NCI-H524 treated with DMSO at 0.1 percent for 48 hours (cell line): ENCODE measurements at regions not wholly inside any gene's neighbourhood (a gene's known extent, or its start where the extent isn't known, plus 50 kb on each side); places are given as distances from the start of the nearest gene placed in this dataset.
"Not testable (repeated sequence)": the region's sequence is repeated elsewhere in the genome, so short reads cannot be mapped to it uniquely, and the experiment has no call there.

Experiments used
- DNase-seq: peaks from one replicate; lab custom pipeline; 2025; lab: John Stamatoyannopoulos, UW

GRCh38 chr15:77896147-77897112 lies 181.1 kb downstream of the TBC1D2B start:
- not testable (repeated sequence) for DNase-seq

- no peak for DNase-seq
Observed at GRCh38 chr15:77895742-77896141, 181.8 kb downstream of the TBC1D2B start.

- not testable (repeated sequence) for DNase-seq
Observed at GRCh38 chr15:77895145-77895544, 182.4 kb downstream of the TBC1D2B start.

- DNase-seq, result peak; percentile 29
Observed at GRCh38 chr15:77893671-77894640, 183.6 kb downstream of the TBC1D2B start.

GRCh38 chr15:77893246-77893645 lies 184.3 kb downstream of the TBC1D2B start:
- not testable (repeated sequence) for DNase-seq

GRCh38 chr15:77892335-77892734 lies 185.2 kb downstream of the TBC1D2B start:
- no peak for DNase-seq

- DNase-seq, result not testable (repeated sequence)
Observed at GRCh38 chr15:77891862-77892261, 185.6 kb downstream of the TBC1D2B start.

- DNase-seq, result peak; percentile 69
Observed at GRCh38 chr15:77890911-77891801, 186.4 kb downstream of the TBC1D2B start.

- not testable (repeated sequence) for DNase-seq
Observed at GRCh38 chr15:77889828-77890725, 187.4 kb downstream of the TBC1D2B start.

GRCh38 chr15:77889009-77889806 lies 188.3 kb downstream of the TBC1D2B start:
- DNase-seq, result no peak

- not testable (repeated sequence) for DNase-seq
Observed at GRCh38 chr15:77887563-77888429, 189.7 kb downstream of the TBC1D2B start.

GRCh38 chr15:77886805-77887448 lies 190.6 kb downstream of the TBC1D2B start:
- DNase-seq, result no peak

GRCh38 chr15:77885877-77886500 lies 191.5 kb downstream of the TBC1D2B start:
- DNase-seq, result not testable (repeated sequence)

GRCh38 chr15:77883012-77883411 lies 194.5 kb downstream of the TBC1D2B start:
- DNase-seq, result not testable (repeated sequence)

GRCh38 chr15:77881950-77882349 lies 195.6 kb downstream of the TBC1D2B start:
- DNase-seq, result no peak

GRCh38 chr15:77881535-77881934 lies 196.0 kb downstream of the TBC1D2B start:
- not testable (repeated sequence) for DNase-seq

GRCh38 chr15:77879466-77879865 lies 198.0 kb downstream of the TBC1D2B start:
- not testable (repeated sequence) for DNase-seq
